ENCODE measurements at regions not wholly inside any gene's neighbourhood (a gene's known extent, or its start where the extent isn't known, plus 50 kb on each side); places are given as distances from the start of the nearest gene placed in this dataset.

- TF ChIP-seq HNF4G (IDR thresholded peaks at IDR 0.05): no peak
- TF ChIP-seq REST (IDR thresholded peaks at IDR 0.05): no peak
- no peak for TF ChIP-seq RAD21 (IDR thresholded peaks at IDR 0.05)
- no peak for TF ChIP-seq JUND (IDR thresholded peaks at IDR 0.05)
- no peak for TF ChIP-seq ATF3 (IDR thresholded peaks at IDR 0.05)
- TF ChIP-seq YY1 (IDR thresholded peaks at IDR 0.05): no peak
- H3K27ac ChIP-seq (ENCODE audit: low read depth in 1 of 2, low read length in 2 of 2): no peak overlapping the region
- DNase-seq (ENCODE audit: low spot score): no peak
- 77% methylated on average over 14 of the region's 14 CpGs for WGBS
- H3K4me3 ChIP-seq (ENCODE audit: low read depth in 1 of 3, low read length in 3 of 3): no peak overlapping the region
- H3K9ac ChIP-seq (ENCODE audit: low read depth in 1 of 2, low read length in 2 of 2): no peak overlapping the region
- no peaks in the 10 kb centered on the region for H3K4me1 ChIP-seq (ENCODE audit: control insufficient read depth in 4 of 4, insufficient read depth in 4 of 4, low read length in 3 of 4)
- H3K36me3 ChIP-seq (ENCODE audit: control insufficient read depth in 4 of 4, insufficient read depth in 3 of 4, low read depth in 1 of 4, low read length in 3 of 4): no peaks in the 10 kb centered on the region
- H3K9me3 ChIP-seq (ENCODE audit: control insufficient read depth in 4 of 4, low read length in 3 of 4): no peaks in the 10 kb centered on the region
- no peaks in the 10 kb centered on the region for H3K27me3 ChIP-seq (ENCODE audit: control insufficient read depth in 4 of 4, insufficient read depth in 4 of 4, low read length in 3 of 4)
These were observed 289.4 kb downstream of the THBS2 start for GRCh38 chr6:168964138-168964835.

- no peaks in the 10 kb centered on the region for H3K27me3 ChIP-seq (ENCODE audit: control insufficient read depth in 4 of 4, insufficient read depth in 4 of 4, low read length in 3 of 4)
- no peaks in the 10 kb centered on the region for H3K9me3 ChIP-seq (ENCODE audit: control insufficient read depth in 4 of 4, low read length in 3 of 4)
- WGBS: 83% methylated on average over 14 of the region's 14 CpGs
- H3K4me1 ChIP-seq (ENCODE audit: control insufficient read depth in 4 of 4, insufficient read depth in 4 of 4, low read length in 3 of 4): no peaks in the 10 kb centered on the region
- TF ChIP-seq TAF1 (conservative IDR thresholded peaks at IDR 0.05) (no peak), ATF3 (IDR thresholded peaks at IDR 0.05) (no peak), FOXA2 (IDR thresholded peaks at IDR 0.05) (no peak), REST (IDR thresholded peaks at IDR 0.05) (no peak)
- H3K36me3 ChIP-seq (ENCODE audit: control insufficient read depth in 4 of 4, insufficient read depth in 3 of 4, low read depth in 1 of 4, low read length in 3 of 4): no peaks in the 10 kb centered on the region
- H3K9ac ChIP-seq (ENCODE audit: low read depth in 1 of 2, low read length in 2 of 2): no peak overlapping the region
- no peak overlapping the region for H3K4me3 ChIP-seq (ENCODE audit: low read depth in 1 of 3, low read length in 3 of 3)
- no peak for DNase-seq (ENCODE audit: low spot score)
- H3K27ac ChIP-seq (ENCODE audit: low read depth in 1 of 2, low read length in 2 of 2): no peak overlapping the region
These were observed 290.8 kb downstream of the THBS2 start for GRCh38 chr6:168962886-168963285.

GRCh38 chr6:168961264-168961656 is 292.4 kb downstream of the THBS2 start:
- WGBS: 83% methylated on average over 13 of the region's 13 CpGs

More at GRCh38 chr6:168961264-168961656, 292.4 kb downstream of the THBS2 start:
- no peaks in the 10 kb centered on the region for H3K4me1 ChIP-seq (ENCODE audit: control insufficient read depth in 4 of 4, insufficient read depth in 4 of 4, low read length in 3 of 4)
- no peak overlapping the region for H3K4me3 ChIP-seq (ENCODE audit: low read depth in 1 of 3, low read length in 3 of 3)
- DNase-seq (ENCODE audit: low spot score): no peak
- H3K27me3 ChIP-seq (ENCODE audit: control insufficient read depth in 4 of 4, insufficient read depth in 4 of 4, low read length in 3 of 4): no peaks in the 10 kb centered on the region
- no peak overlapping the region for H3K27ac ChIP-seq (ENCODE audit: low read depth in 1 of 2, low read length in 2 of 2)
- no peaks in the 10 kb centered on the region for H3K9me3 ChIP-seq (ENCODE audit: control insufficient read depth in 4 of 4, low read length in 3 of 4)
- TF ChIP-seq FOXA1 (IDR thresholded peaks at IDR 0.05) (no peak), ZBTB33 (IDR thresholded peaks at IDR 0.05) (no peak)
- H3K9ac ChIP-seq (ENCODE audit: low read depth in 1 of 2, low read length in 2 of 2): no peak overlapping the region
- no peaks in the 10 kb centered on the region for H3K36me3 ChIP-seq (ENCODE audit: control insufficient read depth in 4 of 4, insufficient read depth in 3 of 4, low read depth in 1 of 4, low read length in 3 of 4)

All from liver (tissue), 7 donors.